Right lobe of liver (tissue), 4 donors: ENCODE measurements at regions not wholly inside any gene's neighbourhood (a gene's known extent, or its start where the extent isn't known, plus 50 kb on each side); places are given as distances from the start of the nearest gene placed in this dataset.

Experiments used
- POLR2A ChIP-seq: fragments of 450-650 bp; IDR thresholded peaks from one replicate; pipeline ENCODE4 v1.6.1; 2017; ENCODE audit warnings: antibody characterized with exemption, mild to moderate bottlenecking
- TF ChIP-seq, protein P1 (sequence below), 4 donors: fragments of 200-600 bp in 3 of 4; fragments of 450-650 bp in 1 of 4; IDR thresholded peaks; one replicate each; pipeline versions ENCODE4 v1.5.1 to v1.8.0; 2016 to 2022; ENCODE audit warnings: antibody characterized with exemption in 4 of 4, mild to moderate bottlenecking in 2 of 4
- donor health status: DM: no; HTN: no; CAD: no.
- donor health status: DM: no; HTN: no; CAD: no.
- donor health status: DM: no; HTN: yes; CAD: no.

DNA sequence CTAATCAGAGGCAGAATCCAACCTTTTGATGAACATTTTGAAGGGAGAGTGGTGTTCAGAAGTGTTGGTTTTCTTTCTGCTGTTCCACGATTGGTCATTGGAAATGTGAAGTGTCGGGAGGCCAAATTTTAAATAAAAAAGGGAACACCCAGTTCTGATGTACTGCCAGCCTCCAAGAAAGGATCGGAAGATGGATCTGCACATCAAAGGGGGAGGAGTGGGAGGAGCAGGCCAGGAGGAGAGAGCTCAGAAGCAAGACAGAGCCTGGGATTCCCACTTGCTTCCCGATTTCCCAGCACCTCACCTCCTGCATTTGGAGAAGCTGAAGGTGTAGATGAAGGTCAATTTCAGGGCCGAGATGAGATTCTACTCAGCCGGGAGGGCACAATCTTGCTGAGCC, 55.9 kb upstream of the NAA20 start:
- TF ChIP-seq, protein P1, sequence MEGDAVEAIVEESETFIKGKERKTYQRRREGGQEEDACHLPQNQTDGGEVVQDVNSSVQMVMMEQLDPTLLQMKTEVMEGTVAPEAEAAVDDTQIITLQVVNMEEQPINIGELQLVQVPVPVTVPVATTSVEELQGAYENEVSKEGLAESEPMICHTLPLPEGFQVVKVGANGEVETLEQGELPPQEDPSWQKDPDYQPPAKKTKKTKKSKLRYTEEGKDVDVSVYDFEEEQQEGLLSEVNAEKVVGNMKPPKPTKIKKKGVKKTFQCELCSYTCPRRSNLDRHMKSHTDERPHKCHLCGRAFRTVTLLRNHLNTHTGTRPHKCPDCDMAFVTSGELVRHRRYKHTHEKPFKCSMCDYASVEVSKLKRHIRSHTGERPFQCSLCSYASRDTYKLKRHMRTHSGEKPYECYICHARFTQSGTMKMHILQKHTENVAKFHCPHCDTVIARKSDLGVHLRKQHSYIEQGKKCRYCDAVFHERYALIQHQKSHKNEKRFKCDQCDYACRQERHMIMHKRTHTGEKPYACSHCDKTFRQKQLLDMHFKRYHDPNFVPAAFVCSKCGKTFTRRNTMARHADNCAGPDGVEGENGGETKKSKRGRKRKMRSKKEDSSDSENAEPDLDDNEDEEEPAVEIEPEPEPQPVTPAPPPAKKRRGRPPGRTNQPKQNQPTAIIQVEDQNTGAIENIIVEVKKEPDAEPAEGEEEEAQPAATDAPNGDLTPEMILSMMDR (IDR thresholded peaks at IDR 0.05): no peak
- TF ChIP-seq POLR2A: no peak
